HCT116 (cell line): ENCODE measurements at regions not wholly inside any gene's neighbourhood (a gene's known extent, or its start where the extent isn't known, plus 50 kb on each side); places are given as distances from the start of the nearest gene placed in this dataset.

Source experiments
- ATAC-seq: fragments of 200-7000 bp; cut with Tn5 transposase; 2 replicates; pipeline ENCODE4 v1.9.1; 2020; ENCODE audit warnings: mild to moderate bottlenecking, moderate library complexity
- BruUV-seq: library from RNA; stranded (reverse); fragments of 400-500 nt; replicated peaks from 2 replicates; lab custom pipeline; 2021; lab: Mats Ljungman, UMichigan
- CTCF ChIA-PET: fragments of 300-600 bp; sonication (Branson Sonifier 250); formaldehyde crosslinking; loops from one replicate; lab custom pipeline; 2021; ENCODE audit warnings: antibody characterized with exemption; lab: Charles Lee
- POLR2A ChIA-PET: fragments of 300-600, 350-600 bp; sonication (Branson Sonifier 250); formaldehyde crosslinking; loops from one replicate; lab custom pipeline; 2021; ENCODE audit warnings: antibody characterized with exemption; lab: Charles Lee
- RAD21 ChIA-PET, 2 experiments: fragments of 300-600 bp; sonication (Branson Sonifier 250); formaldehyde crosslinking; loops; one replicate each; lab custom pipeline; 2023; ENCODE audit warnings: low total read pairs in 2 of 2; ENCODE audit not compliant: uncharacterized antibody in 2 of 2, unreplicated experiment in 2 of 2, low non-redundant PET in 1 of 2; lab: Charles Lee
- DNase-seq: peaks from one replicate; pipeline ENCODE4 v3.0.0-alpha.2; 2010; ENCODE audit warnings: low read depth, low spot score
- H2AFZ ChIP-seq: fragments of 200-600 bp; shearing (Covaris generic), sonication (generic); 2 replicates; pipeline ENCODE4 v1.6.1; 2017; ENCODE audit warnings: low read depth, mixed run types, mixed read lengths, antibody characterized with exemption, low read length; ENCODE audit not compliant: poor library complexity, severe bottlenecking
- H3K27ac ChIP-seq: 2 replicates; pipeline ENCODE4 v1.5.1; 2012; ENCODE audit warnings: low read depth, low read length
- H3K27me3 ChIP-seq: fragments of 200-600 bp; sonication (generic); 2 replicates; pipeline ENCODE4 v1.6.1; 2016; ENCODE audit warnings: mixed run types, low read length, mixed read lengths; ENCODE audit not compliant: insufficient read depth
- H3K36me3 ChIP-seq, 2 experiments: fragments of 200-500 bp in 1 of 2; fragments of 200-600 bp in 1 of 2; sonication (Bioruptor generic) in 1 of 2; sonication (generic) in 1 of 2; 2 replicates each; pipeline versions ENCODE4 v1.5.1 to v1.6.1; 2014 to 2016; ENCODE audit warnings: low read length in 2 of 2, inconsistent platforms in 1 of 2, mixed read lengths in 1 of 2, mixed run types in 1 of 2; ENCODE audit not compliant: insufficient read depth in 2 of 2, control insufficient read depth in 1 of 2
- H3K4me1 ChIP-seq, 2 experiments: fragments of 200-600 bp in 1 of 2; sonication (generic) in 1 of 2; 2 replicates each; pipeline versions ENCODE4 v1.5.1 to v1.6.1; 2012 to 2017; ENCODE audit warnings: low read length in 2 of 2, inconsistent platforms in 1 of 2, mild to moderate bottlenecking in 1 of 2, mixed read lengths in 1 of 2, mixed run types in 1 of 2, moderate library complexity in 1 of 2; ENCODE audit not compliant: insufficient read depth in 2 of 2, control insufficient read depth in 1 of 2
- H3K4me2 ChIP-seq: fragments of 200-600 bp; sonication (generic); 2 replicates; pipeline ENCODE4 v1.6.1; 2017; ENCODE audit warnings: mixed run types, low read length, mixed read lengths
- H3K4me3 ChIP-seq, 2 experiments: fragments of 200-600 bp in 1 of 2; sonication (generic) in 1 of 2; replicated peaks in 1 of 2; 2 replicates each; pipeline ENCODE4 v1.5.1; 2011 to 2016; ENCODE audit warnings: low read length in 2 of 2, control low read depth in 1 of 2, low read depth in 1 of 2, mild to moderate bottlenecking in 1 of 2, mixed read lengths in 1 of 2, mixed run types in 1 of 2
- H3K79me2 ChIP-seq: fragments of 200-600 bp; sonication (generic); 2 replicates; pipeline ENCODE4 v1.6.1; 2017; ENCODE audit warnings: mild to moderate bottlenecking, mixed run types, low read length, moderate library complexity, mixed read lengths; ENCODE audit not compliant: insufficient read depth
- H3K9ac ChIP-seq: fragments of 200-600 bp; sonication (generic); 2 replicates; pipeline ENCODE4 v1.6.1; 2016; ENCODE audit warnings: low read length, mixed read lengths
- H3K9me2 ChIP-seq: fragments of 200-600 bp; sonication (generic), shearing (Covaris generic); 2 replicates; pipeline ENCODE4 v1.6.1; 2017; ENCODE audit warnings: mixed run types, mild to moderate bottlenecking, moderate library complexity; ENCODE audit not compliant: insufficient read depth
- H3K9me3 ChIP-seq, 2 experiments: fragments of 200-500 bp in 1 of 2; fragments of 200-600 bp in 1 of 2; sonication (Bioruptor generic) in 1 of 2; sonication (generic) in 1 of 2; 2 replicates each; pipeline ENCODE4 v1.6.1; 2014 to 2017; ENCODE audit warnings: low read length in 2 of 2, mixed read lengths in 2 of 2, inconsistent platforms in 1 of 2, low read depth in 1 of 2, mild to moderate bottlenecking in 1 of 2, mixed run types in 1 of 2, moderate library complexity in 1 of 2; ENCODE audit not compliant: control insufficient read depth in 1 of 2, insufficient read depth in 1 of 2
- H4K20me1 ChIP-seq: fragments of 200-600 bp; sonication (generic), shearing (Covaris generic); 2 replicates; pipeline ENCODE4 v1.6.1; 2017; ENCODE audit warnings: mixed run types, mild to moderate bottlenecking, moderate library complexity; ENCODE audit not compliant: insufficient read depth
- ATF3 ChIP-seq: IDR thresholded peaks from 2 replicates; pipeline ENCODE4 v1.6.1; 2012
- EGR1 ChIP-seq: IDR thresholded peaks from 2 replicates; pipeline ENCODE4 v1.6.1; 2012; ENCODE audit warnings: low read depth
- ELF1 ChIP-seq: IDR thresholded peaks from 2 replicates; pipeline ENCODE4 v1.6.1; 2012; ENCODE audit warnings: low read depth, borderline replicate concordance
- FOSL1 ChIP-seq: IDR thresholded peaks from 2 replicates; pipeline ENCODE4 v1.6.1; 2012; ENCODE audit warnings: low read depth
- JUND ChIP-seq: IDR thresholded peaks from 2 replicates; pipeline ENCODE4 v1.6.1; 2012
- POLR2AphosphoS5 ChIP-seq: IDR thresholded peaks from 2 replicates; pipeline ENCODE4 v1.6.1; 2011; ENCODE audit warnings: mild to moderate bottlenecking, low read depth, low read length, moderate library complexity
- RAD21 ChIP-seq: IDR thresholded peaks from 2 replicates; pipeline ENCODE4 v1.6.1; 2012; ENCODE audit warnings: low read depth, mild to moderate bottlenecking
- SP1 ChIP-seq: IDR thresholded peaks from 2 replicates; pipeline ENCODE4 v1.6.1; 2012; ENCODE audit warnings: low read depth
- TCF7L2 ChIP-seq: IDR thresholded peaks from 2 replicates; pipeline ENCODE4 v1.7.0; 2011; ENCODE audit warnings: borderline replicate concordance, inconsistent platforms; ENCODE audit not compliant: insufficient read depth, insufficient read length; ENCODE audit errors: extremely low read depth
- YY1 ChIP-seq: IDR thresholded peaks from 2 replicates; pipeline ENCODE4 v1.6.1; 2011; ENCODE audit warnings: low read length, low read depth, moderate library complexity, mild to moderate bottlenecking; ENCODE audit not compliant: insufficient replicate concordance; ENCODE audit errors: extremely low read depth
- ZFX ChIP-seq: fragments of 450-650 bp; IDR thresholded peaks from 2 replicates; pipeline ENCODE4 v1.6.1; 2017
- intact Hi-C: fragments of 100-400 bp; cut with micrococcal nuclease; formaldehyde crosslinking; loops from 2 replicates; pipeline ENCODE4 v1.10.0; 2022
- TF ChIP-seq, protein P1 (sequence below): IDR thresholded peaks from 2 replicates; pipeline ENCODE4 v1.6.1; 2011; ENCODE audit warnings: mild to moderate bottlenecking, low read length, moderate library complexity; ENCODE audit not compliant: insufficient replicate concordance; ENCODE audit errors: extremely low read depth
- TF ChIP-seq, protein P2 (sequence below), 3 experiments: fragments of 200-600 bp in 1 of 3; sonication (generic) in 1 of 3; IDR thresholded peaks in 2 of 3; conservative IDR thresholded peaks in 1 of 3; 2 replicates each; pipeline ENCODE4 v1.5.1; 2012 to 2017; ENCODE audit warnings: low read depth in 2 of 3, low read length in 2 of 3, antibody characterized with exemption in 1 of 3, borderline replicate concordance in 1 of 3, control low read depth in 1 of 3, mild to moderate bottlenecking in 1 of 3, mixed read lengths in 1 of 3, mixed run types in 1 of 3, moderate library complexity in 1 of 3; ENCODE audit not compliant: insufficient read depth in 1 of 3

GRCh38 chr7:125057963-125058362 is 128.3 kb upstream of the POT1 start:
- Histone ChIP-seq H3K9me2 (no peaks in the 10 kb centered on the region), H3K9me3 (no peaks in the 10 kb centered on the region), H3K27ac (no peak overlapping the region), H3K4me2 (no peak overlapping the region), H3K79me2 (no peaks in the 10 kb centered on the region), H3K27me3 (no peaks in the 10 kb centered on the region), H2AFZ (no peak overlapping the region), H3K4me1 (peaks cover 2 to 14% of the 10 kb centered on the region in 2 experiments; a peak in 2 of 4 replicates), H3K9ac (no peak overlapping the region), H4K20me1 (no peaks in the 10 kb centered on the region), H3K4me3 (no peak overlapping the region), H3K36me3 (no peaks in the 10 kb centered on the region)
- no TSS peak for BruUV-seq
- POLR2A ChIA-PET: no interaction called here
- DNase-seq (no peak), ATAC-seq (no peak)
- RAD21 ChIA-PET: no interaction called here
- CTCF ChIA-PET: no interaction called here
- TF ChIP-seq EGR1 (no peak), RAD21 (no peak), ZFX (no peak), ATF3 (no peak), SP1 (no peak), YY1 (no peak), JUND (no peak), FOSL1 (no peak)
- TF ChIP-seq, protein P1, sequence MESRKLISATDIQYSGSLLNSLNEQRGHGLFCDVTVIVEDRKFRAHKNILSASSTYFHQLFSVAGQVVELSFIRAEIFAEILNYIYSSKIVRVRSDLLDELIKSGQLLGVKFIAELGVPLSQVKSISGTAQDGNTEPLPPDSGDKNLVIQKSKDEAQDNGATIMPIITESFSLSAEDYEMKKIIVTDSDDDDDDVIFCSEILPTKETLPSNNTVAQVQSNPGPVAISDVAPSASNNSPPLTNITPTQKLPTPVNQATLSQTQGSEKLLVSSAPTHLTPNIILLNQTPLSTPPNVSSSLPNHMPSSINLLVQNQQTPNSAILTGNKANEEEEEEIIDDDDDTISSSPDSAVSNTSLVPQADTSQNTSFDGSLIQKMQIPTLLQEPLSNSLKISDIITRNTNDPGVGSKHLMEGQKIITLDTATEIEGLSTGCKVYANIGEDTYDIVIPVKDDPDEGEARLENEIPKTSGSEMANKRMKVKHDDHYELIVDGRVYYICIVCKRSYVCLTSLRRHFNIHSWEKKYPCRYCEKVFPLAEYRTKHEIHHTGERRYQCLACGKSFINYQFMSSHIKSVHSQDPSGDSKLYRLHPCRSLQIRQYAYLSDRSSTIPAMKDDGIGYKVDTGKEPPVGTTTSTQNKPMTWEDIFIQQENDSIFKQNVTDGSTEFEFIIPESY: no peak
- intact Hi-C loops: no loop called here

GRCh38 chr7:125055376-125055775 is 125.8 kb upstream of the POT1 start:
- intact Hi-C loops: no loop called here
- Histone ChIP-seq H3K9ac (no peak overlapping the region), H3K4me3 (no peak overlapping the region), H3K9me3 (no peaks in the 10 kb centered on the region), H3K4me2 (no peak overlapping the region), H4K20me1 (no peaks in the 10 kb centered on the region), H2AFZ (no peak overlapping the region), H3K9me2 (no peaks in the 10 kb centered on the region), H3K27ac (no peak overlapping the region), H3K79me2 (no peaks in the 10 kb centered on the region), H3K4me1 (no peaks in the 10 kb centered on the region), H3K36me3 (no peaks in the 10 kb centered on the region), H3K27me3 (no peaks in the 10 kb centered on the region)
- ChIA-PET POLR2A (no interaction called here), RAD21 (no interaction called here), CTCF (no interaction called here)
- ATAC-seq (no peak), DNase-seq (no peak)
- TF ChIP-seq TCF7L2 (no peak), ELF1 (no peak), POLR2AphosphoS5 (no peak)
- TF ChIP-seq, protein P2, sequence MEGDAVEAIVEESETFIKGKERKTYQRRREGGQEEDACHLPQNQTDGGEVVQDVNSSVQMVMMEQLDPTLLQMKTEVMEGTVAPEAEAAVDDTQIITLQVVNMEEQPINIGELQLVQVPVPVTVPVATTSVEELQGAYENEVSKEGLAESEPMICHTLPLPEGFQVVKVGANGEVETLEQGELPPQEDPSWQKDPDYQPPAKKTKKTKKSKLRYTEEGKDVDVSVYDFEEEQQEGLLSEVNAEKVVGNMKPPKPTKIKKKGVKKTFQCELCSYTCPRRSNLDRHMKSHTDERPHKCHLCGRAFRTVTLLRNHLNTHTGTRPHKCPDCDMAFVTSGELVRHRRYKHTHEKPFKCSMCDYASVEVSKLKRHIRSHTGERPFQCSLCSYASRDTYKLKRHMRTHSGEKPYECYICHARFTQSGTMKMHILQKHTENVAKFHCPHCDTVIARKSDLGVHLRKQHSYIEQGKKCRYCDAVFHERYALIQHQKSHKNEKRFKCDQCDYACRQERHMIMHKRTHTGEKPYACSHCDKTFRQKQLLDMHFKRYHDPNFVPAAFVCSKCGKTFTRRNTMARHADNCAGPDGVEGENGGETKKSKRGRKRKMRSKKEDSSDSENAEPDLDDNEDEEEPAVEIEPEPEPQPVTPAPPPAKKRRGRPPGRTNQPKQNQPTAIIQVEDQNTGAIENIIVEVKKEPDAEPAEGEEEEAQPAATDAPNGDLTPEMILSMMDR (IDR thresholded peaks at IDR 0.05 in 2 of 3, conservative IDR thresholded peaks at IDR 0.05 in 1 of 3; ENCODE audit: borderline replicate concordance in 1 of 3, insufficient read depth in 1 of 3, low read depth in 2 of 3, low read length in 2 of 3): no peak
- TF ChIP-seq, protein P1: no peak
- BruUV-seq: no TSS peak
